ENCODE measurements at regions not wholly inside any gene's neighbourhood (a gene's known extent, or its start where the extent isn't known, plus 50 kb on each side); places are given as distances from the start of the nearest gene placed in this dataset.

GRCh38 chr7:51732116-51732515 lies 415.5 kb upstream of the COBL start:
- no peak overlapping the region for H2BK15ac ChIP-seq (ENCODE audit: low read depth, poor library complexity, severe bottlenecking)
- H2BK120ac ChIP-seq (ENCODE audit: low read depth, low read length) = no peak overlapping the region
- H4K91ac ChIP-seq (ENCODE audit: low read length) = no peak overlapping the region
- H3K18ac ChIP-seq (ENCODE audit: low read depth in 1 of 2, low read length in 2 of 2) = no peak overlapping the region
- H2BK5ac ChIP-seq (ENCODE audit: low read depth, low read length, poor library complexity, severe bottlenecking) = no peak overlapping the region
- no peak overlapping the region for H3K9ac ChIP-seq (ENCODE audit: low read length)
- 58% methylated on average over 4 of the region's 5 CpGs for WGBS
- no peak overlapping the region for H2AFZ ChIP-seq (ENCODE audit: low read depth, low read length)
- H3K14ac ChIP-seq (ENCODE audit: low read length in 2 of 2) = no peak overlapping the region
- H3K79me1 ChIP-seq (replicated peaks; ENCODE audit: low read length, poor library complexity, severe bottlenecking) = no peaks in the 10 kb centered on the region
- no peak overlapping the region for H3K23ac ChIP-seq (ENCODE audit: low read length in 2 of 2)
- no peak overlapping the region for H3K4ac ChIP-seq (ENCODE audit: low read depth in 1 of 2, low read length in 2 of 2)
- H3K36me3 ChIP-seq (ENCODE audit: control insufficient read depth in 1 of 2, insufficient read depth in 2 of 2, low read depth in 1 of 2, low read length in 2 of 2) = no peaks in the 10 kb centered on the region
- no peak overlapping the region for H2AK5ac ChIP-seq (ENCODE audit: low read length, severe bottlenecking)
- DNase-seq = no peak
- H4K8ac ChIP-seq (ENCODE audit: low read length) = no peak overlapping the region
- H2BK12ac ChIP-seq (ENCODE audit: low read length in 2 of 2) = no peak overlapping the region
- no peaks in the 10 kb centered on the region for H3K4me1 ChIP-seq (ENCODE audit: control insufficient read depth, insufficient read depth, low read depth, low read length)
- H3K9me3 ChIP-seq (ENCODE audit: control insufficient read depth, low read length) = peaks cover 7% of the 10 kb centered on the region
- H3K27me3 ChIP-seq (ENCODE audit: control insufficient read depth in 1 of 2, insufficient read depth in 1 of 2, low read length in 2 of 2) = no peaks in the 10 kb centered on the region
- H3K27ac ChIP-seq (ENCODE audit: low read length, poor library complexity, severe bottlenecking) = no peak overlapping the region
- H3K4me3 ChIP-seq (ENCODE audit: insufficient read depth in 1 of 2, low read depth in 1 of 2, low read length in 2 of 2) = no peak overlapping the region
- H3K4me2 ChIP-seq (ENCODE audit: low read length, poor library complexity, severe bottlenecking) = no peak overlapping the region

GRCh38 chr7:51731075-51731474 lies 414.5 kb upstream of the COBL start:
- WGBS = 38% methylated on average over 3 of the region's 4 CpGs
- no peak overlapping the region for H3K4ac ChIP-seq (ENCODE audit: low read depth in 1 of 2, low read length in 2 of 2)
- H2AFZ ChIP-seq (ENCODE audit: low read depth, low read length) = no peak overlapping the region

GRCh38 chr7:51727441-51727840 lies 410.8 kb upstream of the COBL start:
- no peaks in the 10 kb centered on the region for H3K27me3 ChIP-seq (ENCODE audit: control insufficient read depth in 1 of 2, insufficient read depth in 1 of 2, low read length in 2 of 2)
- no peak overlapping the region for H3K23ac ChIP-seq (ENCODE audit: low read length in 2 of 2)
- no peaks in the 10 kb centered on the region for H3K4me1 ChIP-seq (ENCODE audit: control insufficient read depth, insufficient read depth, low read depth, low read length)
- no peak overlapping the region for H3K4me2 ChIP-seq (ENCODE audit: low read length, poor library complexity, severe bottlenecking)
- no peaks in the 10 kb centered on the region for H3K79me1 ChIP-seq (replicated peaks; ENCODE audit: low read length, poor library complexity, severe bottlenecking)
- no peak overlapping the region for H2AK5ac ChIP-seq (ENCODE audit: low read length, severe bottlenecking)
- no peak overlapping the region for H3K14ac ChIP-seq (ENCODE audit: low read length in 2 of 2)
- H4K91ac ChIP-seq (ENCODE audit: low read length) = no peak overlapping the region
- no peak overlapping the region for H3K4ac ChIP-seq (ENCODE audit: low read depth in 1 of 2, low read length in 2 of 2)
- no peak overlapping the region for H2BK12ac ChIP-seq (ENCODE audit: low read length in 2 of 2)
- no peak for DNase-seq
- peaks cover 12% of the 10 kb centered on the region for H3K9me3 ChIP-seq (ENCODE audit: control insufficient read depth, low read length)
- H3K9ac ChIP-seq (ENCODE audit: low read length) = no peak overlapping the region
- no peak overlapping the region for H2BK5ac ChIP-seq (ENCODE audit: low read depth, low read length, poor library complexity, severe bottlenecking)
- 71% methylated on average over 2 of the region's 2 CpGs for WGBS
- H3K18ac ChIP-seq (ENCODE audit: low read depth in 1 of 2, low read length in 2 of 2) = no peak overlapping the region
- H2BK120ac ChIP-seq (ENCODE audit: low read depth, low read length) = no peak overlapping the region
- no peak overlapping the region for H3K27ac ChIP-seq (ENCODE audit: low read length, poor library complexity, severe bottlenecking)
- no peak overlapping the region for H4K8ac ChIP-seq (ENCODE audit: low read length)
- no peak overlapping the region for H3K4me3 ChIP-seq (ENCODE audit: insufficient read depth in 1 of 2, low read depth in 1 of 2, low read length in 2 of 2)
- no peak overlapping the region for H2AFZ ChIP-seq (ENCODE audit: low read depth, low read length)
- H3K36me3 ChIP-seq (ENCODE audit: control insufficient read depth in 1 of 2, insufficient read depth in 2 of 2, low read depth in 1 of 2, low read length in 2 of 2) = no peaks in the 10 kb centered on the region
- no peak overlapping the region for H2BK15ac ChIP-seq (ENCODE audit: low read depth, poor library complexity, severe bottlenecking)

More at GRCh38 chr7:51731075-51731474, 414.5 kb upstream of the COBL start:
- Histone ChIP-seq H3K18ac (ENCODE audit: low read depth in 1 of 2, low read length in 2 of 2) (no peak overlapping the region), H2BK120ac (ENCODE audit: low read depth, low read length) (no peak overlapping the region), H4K91ac (ENCODE audit: low read length) (no peak overlapping the region), H3K4me1 (ENCODE audit: control insufficient read depth, insufficient read depth, low read depth, low read length) (no peaks in the 10 kb centered on the region), H3K14ac (ENCODE audit: low read length in 2 of 2) (no peak overlapping the region), H3K9me3 (ENCODE audit: control insufficient read depth, low read length) (peaks cover 5% of the 10 kb centered on the region), H3K79me1 (replicated peaks; ENCODE audit: low read length, poor library complexity, severe bottlenecking) (no peaks in the 10 kb centered on the region), H2BK15ac (ENCODE audit: low read depth, poor library complexity, severe bottlenecking) (no peak overlapping the region), H3K36me3 (ENCODE audit: control insufficient read depth in 1 of 2, insufficient read depth in 2 of 2, low read depth in 1 of 2, low read length in 2 of 2) (no peaks in the 10 kb centered on the region), H3K23ac (ENCODE audit: low read length in 2 of 2) (no peak overlapping the region), H4K8ac (ENCODE audit: low read length) (no peak overlapping the region), H2AK5ac (ENCODE audit: low read length, severe bottlenecking) (no peak overlapping the region), H3K9ac (ENCODE audit: low read length) (no peak overlapping the region), H3K4me2 (ENCODE audit: low read length, poor library complexity, severe bottlenecking) (no peak overlapping the region), H3K4me3 (ENCODE audit: insufficient read depth in 1 of 2, low read depth in 1 of 2, low read length in 2 of 2) (no peak overlapping the region), H2BK5ac (ENCODE audit: low read depth, low read length, poor library complexity, severe bottlenecking) (no peak overlapping the region), H2BK12ac (ENCODE audit: low read length in 2 of 2) (no peak overlapping the region), H3K27me3 (ENCODE audit: control insufficient read depth in 1 of 2, insufficient read depth in 1 of 2, low read length in 2 of 2) (no peaks in the 10 kb centered on the region), H3K27ac (ENCODE audit: low read length, poor library complexity, severe bottlenecking) (no peak overlapping the region)
- no peak for DNase-seq

- peaks cover 2% of the 10 kb centered on the region for H3K9me3 ChIP-seq (ENCODE audit: control insufficient read depth, low read length)
- no peak overlapping the region for H3K14ac ChIP-seq (ENCODE audit: low read length in 2 of 2)
- no peak overlapping the region for H2BK15ac ChIP-seq (ENCODE audit: low read depth, poor library complexity, severe bottlenecking)
- no peak overlapping the region for H4K91ac ChIP-seq (ENCODE audit: low read length)
- H2BK120ac ChIP-seq (ENCODE audit: low read depth, low read length) = no peak overlapping the region
- no peaks in the 10 kb centered on the region for H3K36me3 ChIP-seq (ENCODE audit: control insufficient read depth in 1 of 2, insufficient read depth in 2 of 2, low read depth in 1 of 2, low read length in 2 of 2)
- H3K4me3 ChIP-seq (ENCODE audit: insufficient read depth in 1 of 2, low read depth in 1 of 2, low read length in 2 of 2) = no peak overlapping the region
- WGBS = 71% methylated on average over 1 of the region's 1 CpG
- no peak overlapping the region for H3K18ac ChIP-seq (ENCODE audit: low read depth in 1 of 2, low read length in 2 of 2)
- no peak overlapping the region for H2AK5ac ChIP-seq (ENCODE audit: low read length, severe bottlenecking)
- no peak overlapping the region for H2AFZ ChIP-seq (ENCODE audit: low read depth, low read length)
- H2BK5ac ChIP-seq (ENCODE audit: low read depth, low read length, poor library complexity, severe bottlenecking) = no peak overlapping the region
- no peak overlapping the region for H2BK12ac ChIP-seq (ENCODE audit: low read length in 2 of 2)
- H3K23ac ChIP-seq (ENCODE audit: low read length in 2 of 2) = no peak overlapping the region
- no peaks in the 10 kb centered on the region for H3K27me3 ChIP-seq (ENCODE audit: control insufficient read depth in 1 of 2, insufficient read depth in 1 of 2, low read length in 2 of 2)
- H4K8ac ChIP-seq (ENCODE audit: low read length) = no peak overlapping the region
- H3K4me1 ChIP-seq (ENCODE audit: control insufficient read depth, insufficient read depth, low read depth, low read length) = no peaks in the 10 kb centered on the region
- H3K79me1 ChIP-seq (replicated peaks; ENCODE audit: low read length, poor library complexity, severe bottlenecking) = no peaks in the 10 kb centered on the region
- H3K27ac ChIP-seq (ENCODE audit: low read length, poor library complexity, severe bottlenecking) = no peak overlapping the region
- H3K4me2 ChIP-seq (ENCODE audit: low read length, poor library complexity, severe bottlenecking) = no peak overlapping the region
- no peak overlapping the region for H3K4ac ChIP-seq (ENCODE audit: low read depth in 1 of 2, low read length in 2 of 2)
- no peak overlapping the region for H3K9ac ChIP-seq (ENCODE audit: low read length)
- DNase-seq = no peak
Measured at GRCh38 chr7:51706851-51707250, 390.2 kb upstream of the COBL start.

All from mesenchymal stem cell (in vitro differentiated cells and primary cell).